ENCODE measurements at regions not wholly inside any gene's neighbourhood (a gene's known extent, or its start where the extent isn't known, plus 50 kb on each side); places are given as distances from the start of the nearest gene placed in this dataset.

- DNase-seq (ENCODE audit: low spot score), result no peak
- in situ Hi-C loops (cut with MboI; ENCODE audit: low pct_unique_long_range_greater_than_20kb, low sequenced_read_pairs, unreplicated experiment), result no loop called here
- TF ChIP-seq CTCF (IDR thresholded peaks at IDR 0.05; ENCODE audit: extremely low read depth, insufficient read depth, missing control alignments), result no peak
These were observed 372.3 kb downstream of the TMA16 start for GRCh38 chr4:163866728-163867315.

GRCh38 chr4:163868445-163868844, 374.0 kb downstream of the TMA16 start:
- TF ChIP-seq CTCF (IDR thresholded peaks at IDR 0.05; ENCODE audit: extremely low read depth, insufficient read depth, missing control alignments), result no peak

GRCh38 chr4:163871078-163871477, 376.6 kb downstream of the TMA16 start:
- no peak for DNase-seq (ENCODE audit: low spot score)
- in situ Hi-C loops (cut with MboI; ENCODE audit: low pct_unique_long_range_greater_than_20kb, low sequenced_read_pairs, unreplicated experiment), result no loop called here
- no peak for TF ChIP-seq CTCF (IDR thresholded peaks at IDR 0.05; ENCODE audit: extremely low read depth, insufficient read depth, missing control alignments)

More at GRCh38 chr4:163868445-163868844, 374.0 kb downstream of the TMA16 start:
- no peak for DNase-seq (ENCODE audit: low spot score)
- in situ Hi-C loops (cut with MboI; ENCODE audit: low pct_unique_long_range_greater_than_20kb, low sequenced_read_pairs, unreplicated experiment), result no loop called here

- no peak for TF ChIP-seq CTCF (IDR thresholded peaks at IDR 0.05; ENCODE audit: extremely low read depth, insufficient read depth, missing control alignments)
- DNase-seq (ENCODE audit: low spot score), result no peak
These were observed 380.8 kb downstream of the TMA16 start for GRCh38 chr4:163875327-163875726.

GRCh38 chr4:163878336-163879121, 384.0 kb downstream of the TMA16 start:
- peak; percentile 20 for DNase-seq (ENCODE audit: low spot score)
- in situ Hi-C loops (cut with MboI; ENCODE audit: low pct_unique_long_range_greater_than_20kb, low sequenced_read_pairs, unreplicated experiment), result no loop called here
- TF ChIP-seq CTCF (IDR thresholded peaks at IDR 0.05; ENCODE audit: extremely low read depth, insufficient read depth, missing control alignments), result no peak

More at GRCh38 chr4:163875327-163875726, 380.8 kb downstream of the TMA16 start:
- in situ Hi-C loops (cut with MboI; ENCODE audit: low pct_unique_long_range_greater_than_20kb, low sequenced_read_pairs, unreplicated experiment), result no loop called here

- no peak for TF ChIP-seq CTCF (IDR thresholded peaks at IDR 0.05; ENCODE audit: extremely low read depth, insufficient read depth, missing control alignments)
- no peak for DNase-seq (ENCODE audit: low spot score)
- in situ Hi-C loops (cut with MboI; ENCODE audit: low pct_unique_long_range_greater_than_20kb, low sequenced_read_pairs, unreplicated experiment), result no loop called here
These were observed 397.9 kb downstream of the TMA16 start for GRCh38 chr4:163892417-163892816.

Measured in GM13977 (cell line).